GM19023 (cell line): ENCODE measurements at regions not wholly inside any gene's neighbourhood (a gene's known extent, or its start where the extent isn't known, plus 50 kb on each side); places are given as distances from the start of the nearest gene placed in this dataset.

ENCODE experiments used
- ATAC-seq: cut with Tn5 transposase; IDR thresholded peaks from one replicate; pipeline ENCODE4 v1.9.1; 2021; ENCODE audit warnings: mild to moderate bottlenecking, moderate library complexity; ENCODE audit not compliant: unreplicated experiment

DNA sequence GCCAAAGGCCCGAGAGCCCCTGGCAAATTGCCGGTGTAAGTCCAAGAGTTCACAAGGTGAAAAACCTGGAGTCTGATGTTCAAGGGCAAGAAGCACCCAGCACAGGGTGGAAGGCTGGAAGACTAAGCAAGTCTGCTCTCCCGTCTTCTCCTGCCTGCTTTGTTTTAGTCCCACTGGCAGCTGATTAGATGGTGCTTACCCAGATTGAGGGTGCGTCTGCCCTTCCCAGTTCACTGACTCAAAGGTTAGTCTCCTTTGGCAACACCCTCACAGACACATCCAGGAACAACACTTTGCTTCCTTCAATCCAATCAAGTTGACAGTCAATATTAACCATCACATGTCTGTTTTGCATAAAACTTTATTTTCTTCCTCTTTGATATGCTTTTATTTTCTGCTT is 157.4 kb downstream of the HS3ST1 start:
- ATAC-seq, result no peak

DNA sequence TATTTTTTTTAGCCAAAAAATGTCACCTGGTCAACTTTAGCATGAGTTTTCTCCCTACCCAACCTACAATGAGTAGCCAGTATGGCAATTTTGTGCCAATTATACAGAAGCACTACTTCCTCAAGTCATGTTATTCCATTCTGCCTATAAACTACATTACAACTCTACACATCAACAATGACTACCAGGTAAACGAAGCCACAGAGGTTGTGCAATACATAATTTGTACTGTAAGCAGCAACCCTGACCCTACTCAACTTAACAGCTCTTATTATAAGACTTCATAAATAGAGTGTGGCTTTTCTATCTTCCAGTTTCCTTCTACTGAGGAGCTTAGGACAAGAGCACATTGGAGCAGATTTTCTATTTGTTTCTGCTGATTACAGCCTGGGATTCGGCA is 160.5 kb downstream of the HS3ST1 start:
- no peak for ATAC-seq

DNA sequence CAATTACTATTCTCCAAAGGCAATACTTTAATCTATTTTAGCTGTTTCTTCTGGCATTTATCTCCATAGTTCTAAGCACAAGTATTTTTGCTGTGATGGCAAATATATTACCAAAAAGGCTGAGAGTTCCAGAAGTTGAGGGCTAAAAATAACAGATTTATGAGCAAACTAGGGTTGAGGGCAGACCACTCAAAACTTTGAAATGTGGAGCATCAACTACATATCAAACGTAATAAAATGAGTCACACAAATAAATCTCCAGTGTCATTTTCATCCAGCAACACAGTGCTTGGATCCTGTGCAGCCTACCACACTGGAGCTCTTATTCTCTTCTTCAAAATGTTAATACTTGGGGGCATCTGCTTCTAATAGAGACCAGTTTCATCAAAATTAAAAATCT is 163.9 kb downstream of the HS3ST1 start:
- ATAC-seq, result no peak

DNA sequence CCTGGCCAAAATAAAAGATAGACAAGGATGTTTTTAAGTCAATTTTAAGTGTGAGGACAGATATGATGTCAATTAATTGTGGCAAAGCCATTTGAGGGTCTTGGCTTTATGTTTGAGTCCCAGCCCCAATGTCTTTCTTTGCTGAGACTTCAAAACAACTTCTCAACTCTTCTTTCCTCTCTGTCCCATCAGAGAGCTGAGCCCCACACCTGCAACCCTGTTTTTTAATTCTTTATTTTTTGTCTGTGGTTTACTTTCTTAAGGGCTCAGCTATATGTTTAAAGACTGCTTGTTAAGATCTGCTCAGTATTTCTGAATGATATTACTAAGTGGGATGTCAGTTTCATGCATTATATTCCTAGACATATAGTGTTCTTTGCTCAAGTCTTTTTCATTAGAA is 164.3 kb downstream of the HS3ST1 start:
- ATAC-seq, result no peak

DNA sequence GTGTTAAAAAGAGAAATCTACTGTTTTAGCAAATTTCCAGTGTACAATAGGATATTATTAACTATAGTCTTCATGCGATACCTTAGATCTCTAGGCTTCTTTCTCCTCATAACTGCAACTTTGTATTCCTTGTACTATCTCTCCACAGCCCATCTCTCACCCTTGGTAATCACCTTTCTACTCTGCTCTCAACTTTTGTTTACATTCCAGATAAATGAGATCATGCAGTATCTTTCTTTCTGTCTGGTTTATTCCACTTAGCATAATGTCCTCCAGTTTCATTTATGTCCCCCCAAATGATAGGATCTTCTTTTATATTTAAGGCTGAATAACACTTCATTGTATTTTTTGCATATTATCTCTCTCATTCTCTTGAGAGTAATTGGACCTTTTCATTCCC is 165.5 kb downstream of the HS3ST1 start:
- no peak for ATAC-seq

DNA sequence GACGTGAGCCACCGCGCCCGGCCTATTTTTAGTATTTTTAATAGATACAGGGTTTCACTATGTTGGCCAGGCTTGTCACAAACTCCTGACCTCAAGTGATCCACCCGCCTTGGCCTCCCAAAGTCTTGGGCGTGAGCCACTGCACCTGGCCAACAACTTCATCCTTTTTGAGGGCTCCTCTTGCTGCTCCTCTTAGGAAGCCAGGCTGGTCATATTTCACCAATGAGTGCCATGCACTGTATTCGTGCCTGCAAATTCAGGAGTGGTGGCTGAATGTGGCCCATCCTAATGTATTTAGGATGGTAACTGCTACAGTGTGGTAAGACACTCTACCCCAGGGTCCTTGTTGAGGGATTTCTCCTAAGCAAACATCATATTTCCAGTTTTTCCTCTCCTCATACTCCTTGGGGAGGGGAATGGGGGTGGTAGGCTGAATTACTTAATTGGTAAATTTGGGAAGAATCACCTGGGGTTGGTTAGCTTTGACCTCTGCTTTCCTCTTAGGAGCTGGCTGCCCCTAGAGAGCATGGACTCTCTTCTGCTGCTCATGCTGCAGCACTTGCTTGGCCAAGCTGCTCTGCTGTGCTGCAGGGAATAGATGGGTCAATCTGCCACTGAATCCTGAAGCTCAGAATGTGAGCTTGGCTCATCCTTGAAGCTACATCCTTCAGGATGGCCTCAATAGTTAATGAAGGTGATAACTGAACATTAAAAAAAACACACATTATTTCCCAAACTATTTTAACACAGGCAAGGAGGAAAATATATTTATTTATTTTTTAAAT is 167.4 kb downstream of the HS3ST1 start:
- no peak for ATAC-seq

DNA sequence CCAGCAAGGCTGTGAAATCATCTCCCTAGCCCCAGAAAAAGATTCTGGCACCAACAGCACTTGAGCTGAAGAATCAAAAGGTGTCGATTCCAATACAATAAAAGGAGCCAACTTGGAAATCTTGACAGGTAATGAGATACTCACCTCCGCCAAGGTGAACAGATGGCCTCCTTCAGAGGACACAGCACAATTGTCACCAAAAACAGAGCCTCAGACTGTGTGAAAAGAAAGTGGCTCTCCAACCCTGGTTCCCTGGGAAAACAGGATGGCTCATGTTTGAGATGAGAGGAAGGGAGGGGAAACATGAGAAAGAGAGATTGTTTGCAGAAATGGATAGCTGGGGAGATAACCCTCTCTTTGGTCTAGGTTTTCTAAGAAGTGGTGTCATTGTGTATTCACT is 168.9 kb downstream of the HS3ST1 start:
- no peak for ATAC-seq

DNA sequence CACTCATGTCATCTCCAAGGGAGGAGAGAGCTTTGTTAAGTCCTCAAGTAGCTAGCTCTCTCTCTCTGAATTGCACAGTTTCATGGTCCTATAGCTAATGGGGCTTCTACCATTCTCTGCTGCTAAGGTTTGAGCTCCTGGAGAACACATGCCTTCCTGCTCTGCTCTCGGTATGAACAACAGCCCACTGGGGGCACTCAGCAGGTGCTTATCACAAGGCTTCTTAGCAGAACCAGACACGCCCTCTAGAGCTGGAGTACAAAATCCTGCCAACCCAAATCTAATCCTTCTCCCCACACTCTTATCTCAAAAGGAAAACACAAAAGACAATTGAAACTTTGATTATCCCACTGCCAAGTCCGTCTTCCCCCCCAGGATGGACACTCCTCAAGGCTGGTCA is 176.5 kb downstream of the HS3ST1 start:
- ATAC-seq, result no peak

DNA sequence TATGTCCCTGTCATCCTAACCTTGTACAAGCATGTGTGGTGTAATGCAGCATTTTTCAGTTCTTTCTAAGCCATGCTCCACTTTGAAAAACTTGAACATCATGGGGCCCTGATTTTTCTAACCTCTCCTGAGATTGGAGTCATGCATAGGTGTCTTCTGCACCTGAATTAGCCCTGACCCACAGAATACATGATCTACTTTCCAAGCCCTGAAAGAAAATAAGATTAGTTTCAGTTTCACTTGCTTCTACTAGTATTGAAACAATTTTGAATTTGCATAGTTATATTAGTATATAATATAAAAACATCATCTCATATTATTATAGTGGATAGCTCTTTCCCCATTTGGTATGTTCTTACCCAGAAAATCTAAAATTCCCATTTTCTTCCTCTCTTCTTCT is 178.2 kb downstream of the HS3ST1 start:
- no peak for ATAC-seq

DNA sequence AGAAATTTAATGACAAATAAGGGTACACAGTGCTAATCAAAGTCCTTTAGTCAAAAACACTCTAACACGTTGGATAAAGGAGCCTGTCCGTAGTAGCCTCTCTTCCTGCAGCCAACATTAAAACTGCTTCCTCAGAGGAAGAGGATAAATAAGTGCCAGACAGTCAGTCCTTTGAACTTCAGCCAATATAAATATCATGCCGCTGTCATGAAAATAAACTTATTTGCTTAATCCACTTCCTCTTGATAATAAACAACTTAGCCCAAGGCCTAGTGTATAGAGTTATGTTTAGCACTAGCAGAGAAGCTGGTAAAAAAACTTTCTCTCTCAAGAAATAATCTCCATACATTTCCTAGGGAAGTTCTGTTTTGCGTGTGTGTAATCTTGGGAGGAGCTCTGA is 196.7 kb downstream of the HS3ST1 start:
- no peak for ATAC-seq

DNA sequence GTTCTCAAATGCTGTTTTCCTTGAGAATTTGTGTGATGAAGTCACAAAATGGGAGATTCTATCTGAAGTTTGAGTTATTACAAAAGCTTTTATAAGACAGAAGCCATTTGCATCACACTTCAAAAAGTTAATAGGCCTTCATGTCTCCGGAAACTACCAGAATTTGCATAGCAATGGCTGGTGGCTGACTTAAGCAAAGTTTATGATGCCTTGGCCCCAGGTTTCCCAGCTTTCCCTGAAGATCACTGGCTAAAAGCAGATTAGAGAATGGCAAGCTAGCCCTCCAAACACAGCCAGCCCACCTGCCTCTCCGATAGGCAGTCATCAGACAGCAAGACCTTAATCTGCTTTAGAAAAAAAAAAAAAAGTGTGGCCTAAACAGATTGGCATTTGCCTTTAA is 197.8 kb downstream of the HS3ST1 start:
- ATAC-seq, result no peak

DNA sequence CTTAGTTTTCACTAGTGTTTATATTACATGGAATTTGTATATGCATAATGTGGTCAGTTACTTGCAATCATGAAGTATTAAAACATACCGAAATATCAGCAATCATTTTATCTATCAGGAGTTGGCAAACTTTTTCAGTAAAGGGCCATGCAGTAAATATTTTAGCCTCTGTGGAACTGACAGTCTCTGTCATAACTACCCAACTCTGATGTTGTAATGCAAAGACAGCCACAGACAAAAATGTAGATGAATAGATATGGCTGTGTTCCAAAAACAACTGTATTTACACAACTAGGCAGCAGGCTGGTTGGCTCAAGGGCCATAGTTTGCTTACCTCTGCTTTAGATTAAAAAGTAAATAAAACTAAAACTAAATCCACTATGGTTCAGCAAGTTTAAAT is 200.2 kb downstream of the HS3ST1 start:
- ATAC-seq, result no peak

DNA sequence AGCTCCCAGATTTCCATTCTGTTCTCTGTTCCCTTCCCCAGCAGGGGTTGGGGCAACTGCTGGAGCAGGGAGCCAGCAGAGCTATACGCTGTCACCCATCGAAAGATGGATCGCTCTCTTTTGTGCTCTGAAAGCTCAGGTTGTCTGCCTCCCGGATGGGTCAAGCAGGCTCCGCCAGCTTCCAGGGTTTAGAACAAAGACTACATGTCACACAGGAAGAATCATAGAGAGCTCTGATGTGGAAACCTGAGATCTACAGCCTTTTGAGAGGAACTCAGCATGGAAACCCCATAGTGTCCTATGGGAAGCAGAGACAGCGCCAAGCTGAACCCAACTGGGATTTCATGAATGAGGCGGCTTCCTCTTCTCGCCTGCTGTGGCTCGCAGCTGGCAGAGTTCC is 205.4 kb downstream of the HS3ST1 start:
- no peak for ATAC-seq

DNA sequence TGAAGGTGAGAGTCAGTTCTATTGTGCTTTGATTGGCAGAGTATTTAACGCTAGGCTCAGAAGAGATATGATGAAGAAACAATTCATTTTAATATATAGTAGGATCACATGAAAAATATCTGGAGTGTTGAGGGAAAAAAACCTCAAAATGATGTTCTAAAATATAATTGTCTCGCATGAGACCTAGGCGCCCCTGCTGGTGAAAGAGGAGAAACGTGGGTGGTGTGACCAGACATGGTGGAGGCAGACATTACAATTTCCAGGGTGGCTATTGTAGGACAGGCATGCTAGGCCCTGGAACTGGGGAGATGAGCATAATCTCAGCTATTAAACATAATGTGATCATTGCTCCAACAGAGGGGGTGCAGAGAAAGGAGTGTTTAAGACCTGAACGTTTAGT is 210.0 kb downstream of the HS3ST1 start:
- ATAC-seq, result no peak

DNA sequence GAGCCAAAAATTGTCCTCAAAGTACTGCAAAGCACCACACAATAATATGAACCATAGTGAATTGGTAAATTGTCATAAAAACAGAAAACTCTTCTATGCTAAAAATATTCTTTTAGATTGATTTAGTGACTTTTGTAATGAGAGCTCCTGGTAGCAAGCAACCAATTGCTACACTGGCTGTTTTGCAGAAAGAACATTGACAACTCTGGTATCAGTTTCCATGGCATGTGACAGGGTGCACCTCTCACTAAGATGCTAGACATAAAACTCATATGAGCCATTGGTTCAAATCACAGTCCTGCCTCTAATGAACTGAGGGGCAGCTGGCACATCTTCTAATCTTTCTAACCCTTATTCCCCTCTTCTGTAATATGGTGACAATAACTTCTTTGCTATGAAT is 212.2 kb downstream of the HS3ST1 start:
- no peak for ATAC-seq

DNA sequence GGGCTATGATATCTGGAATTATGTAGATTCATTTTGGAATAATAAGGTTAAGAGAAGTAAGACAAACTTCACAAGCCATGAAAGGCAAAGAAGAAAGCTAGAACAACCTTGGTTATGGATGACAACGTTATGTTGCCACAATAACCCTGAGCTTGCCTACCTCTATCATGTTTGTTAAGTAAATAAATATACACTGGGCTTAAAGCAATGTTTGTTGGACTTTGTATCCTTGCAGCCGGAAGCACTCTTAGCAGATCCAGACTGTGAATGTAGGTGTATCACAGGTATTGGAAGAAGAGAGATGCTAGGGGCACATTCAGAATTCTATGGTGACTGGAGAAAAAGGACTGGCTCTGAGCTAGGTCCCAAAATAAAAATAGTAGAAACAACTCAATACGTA is 214.4 kb downstream of the HS3ST1 start:
- ATAC-seq, result no peak

DNA sequence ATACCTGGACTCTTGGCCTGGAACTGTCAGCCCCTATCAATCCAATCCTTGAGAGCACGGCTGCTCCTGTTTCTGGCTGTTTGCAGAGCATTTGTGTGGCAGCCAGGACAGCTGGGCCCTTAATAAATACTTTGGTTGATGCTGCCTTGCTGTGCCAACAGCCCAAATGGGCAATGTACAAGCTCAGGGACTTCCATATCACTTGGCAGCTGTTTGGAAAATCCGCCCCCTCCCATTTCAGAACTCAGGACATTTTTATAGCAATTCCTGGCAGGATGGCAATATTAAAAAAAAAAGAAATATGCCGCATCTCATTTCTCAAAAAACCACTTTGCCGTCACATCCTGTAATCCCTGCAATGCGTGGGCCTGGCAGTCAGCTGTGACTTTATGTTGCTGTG is 218.9 kb downstream of the HS3ST1 start:
- ATAC-seq, result no peak

DNA sequence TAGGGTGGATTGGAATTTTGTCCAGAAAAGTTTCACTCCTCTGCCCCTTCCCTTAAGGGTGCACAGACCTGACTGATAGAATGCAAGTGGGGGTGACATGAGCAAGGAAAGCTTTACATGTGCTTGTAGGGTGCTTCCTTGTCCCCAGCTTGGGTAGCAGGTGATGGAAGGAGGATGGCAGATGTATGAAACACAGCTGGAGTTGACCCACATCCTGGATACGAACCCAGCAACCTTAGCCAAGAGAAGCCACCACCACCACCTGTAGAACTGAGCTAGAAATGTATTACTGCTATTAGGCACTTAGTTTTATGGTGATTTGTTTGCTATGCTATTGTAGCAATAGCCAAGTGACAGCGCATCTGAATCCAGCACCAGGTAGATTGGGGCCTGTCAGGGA is 227.4 kb downstream of the HS3ST1 start:
- no peak for ATAC-seq

DNA sequence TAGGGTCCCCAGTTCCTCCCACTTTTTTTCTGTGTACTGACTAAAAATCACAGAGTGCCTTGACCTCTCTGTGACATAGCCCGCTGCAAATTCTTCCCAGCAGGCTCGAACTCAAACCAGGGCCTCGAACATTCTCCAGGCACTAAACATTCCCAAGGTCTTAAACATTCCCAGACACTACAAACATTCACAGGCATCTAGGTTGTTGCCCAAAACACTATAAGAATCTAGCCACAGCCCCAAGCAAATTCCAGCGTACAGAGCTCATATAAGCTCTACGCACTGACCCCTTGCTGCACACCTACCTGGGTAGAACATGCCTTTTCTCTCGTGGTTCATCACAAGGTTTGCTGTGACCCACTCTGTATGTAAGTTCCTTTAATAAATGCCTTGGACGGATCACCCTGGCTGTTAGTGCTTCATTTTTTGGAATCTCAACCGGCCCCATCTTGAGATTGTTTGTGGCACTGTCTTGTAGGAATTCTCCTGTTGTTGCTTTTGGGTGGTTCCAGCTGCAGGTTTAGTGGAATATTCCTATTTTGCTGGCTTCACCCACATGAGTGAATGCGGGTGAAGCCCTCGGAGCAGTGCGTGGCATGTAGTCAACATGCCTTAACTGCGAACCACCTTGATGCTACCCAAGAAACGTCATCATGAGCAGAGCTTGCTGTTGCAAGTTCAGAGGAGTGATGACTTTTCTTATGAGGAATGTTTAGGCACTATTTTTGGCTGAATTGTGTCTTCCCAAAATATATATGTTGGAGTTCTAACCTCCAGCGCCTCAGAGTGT is 230.0 kb downstream of the HS3ST1 start:
- no peak for ATAC-seq

DNA sequence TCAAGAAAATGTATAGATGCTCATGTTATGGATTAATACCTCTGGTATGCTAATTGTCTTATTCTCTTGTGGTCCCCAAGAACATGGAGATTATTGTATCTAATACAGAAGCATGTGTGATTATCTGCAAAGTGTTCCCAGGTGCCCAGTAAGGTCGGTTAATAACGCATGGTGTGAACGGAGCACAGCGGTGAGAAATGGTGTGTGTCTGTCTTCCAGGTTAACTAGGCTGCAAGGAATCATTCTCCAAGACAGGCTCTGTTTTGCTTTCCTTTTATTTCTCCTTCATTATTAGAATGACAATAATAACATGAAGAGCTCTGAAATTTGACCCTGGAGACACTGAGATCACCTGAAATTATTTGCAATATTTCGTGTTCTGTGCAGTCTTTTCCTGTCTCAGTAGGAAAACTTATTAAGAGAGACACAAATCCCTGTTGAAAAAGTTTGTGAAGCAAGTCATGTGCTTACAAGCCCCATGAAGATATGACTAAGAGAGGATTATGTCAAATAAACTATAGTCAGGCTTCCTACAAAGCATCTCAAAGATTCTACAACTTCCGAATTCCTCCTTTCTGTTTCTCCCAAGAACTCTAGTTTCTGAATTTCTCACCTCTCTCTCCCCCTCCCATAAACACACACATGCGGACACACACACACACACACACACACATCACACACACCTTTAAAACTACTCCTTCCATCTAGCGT is 230.9 kb downstream of the HS3ST1 start:
- ATAC-seq, result no peak

DNA sequence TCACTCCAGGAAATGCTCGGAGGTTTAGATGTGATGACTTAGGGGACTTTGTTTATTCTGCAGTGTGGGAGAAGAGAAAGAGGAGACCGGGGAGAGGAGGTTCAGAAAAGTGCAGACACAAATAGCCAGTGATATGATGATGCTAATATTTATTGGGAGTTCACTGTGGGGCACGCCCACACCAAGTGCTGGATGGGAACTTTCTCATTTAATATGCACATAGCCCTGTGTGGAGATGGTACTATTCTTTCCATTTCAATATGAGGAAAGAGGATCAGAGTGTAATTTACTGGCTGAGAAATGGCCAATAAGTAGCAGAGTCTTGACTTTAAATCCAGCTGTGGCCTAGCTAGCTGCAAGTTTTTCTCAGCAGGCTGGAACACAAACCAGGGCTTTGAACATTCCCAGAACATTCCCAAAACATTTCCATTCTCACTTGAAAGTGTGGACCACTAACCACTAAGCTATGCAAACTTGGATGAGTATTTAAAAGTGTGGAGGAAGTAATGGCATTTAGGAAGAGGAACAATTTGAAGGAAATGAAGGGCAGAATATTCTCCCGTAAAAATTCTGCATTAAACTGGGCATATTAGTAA is 231.7 kb downstream of the HS3ST1 start:
- ATAC-seq, result no peak

DNA sequence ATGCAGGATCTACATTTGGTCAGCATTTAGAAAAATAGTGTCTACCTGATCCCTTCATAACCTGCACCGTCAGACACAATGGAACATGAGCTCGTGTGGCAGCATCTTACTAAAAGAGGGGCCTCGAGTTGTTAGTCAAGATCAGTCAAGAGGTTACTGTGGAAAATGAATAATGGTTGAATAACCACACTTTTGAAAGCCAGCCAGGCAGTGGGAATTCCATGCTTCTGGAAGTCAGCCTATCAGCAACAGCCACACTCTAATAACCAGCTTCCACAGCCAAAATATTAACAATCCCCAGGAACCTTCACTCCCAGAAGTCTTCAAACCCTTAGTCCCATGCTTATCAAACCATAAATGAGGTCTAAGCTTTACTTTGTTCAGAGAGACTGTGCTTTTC is 234.3 kb downstream of the HS3ST1 start:
- no peak for ATAC-seq
